Activated T-helper 1 cell treated with anti-CD3 and anti-CD28 coated beads, Interleukin-12 subunit alpha, Interleukin-12 subunit beta, Interleukin-2, Interleukin-4 antibody, amounts not matched to agents 30 ng/mL and 10 ng/mL and 1 ng/mL, durations not matched to agents 14 hours and 24 hours and 36 hours (primary cell): ENCODE measurements at regions not wholly inside any gene's neighbourhood (a gene's known extent, or its start where the extent isn't known, plus 50 kb on each side); places are given as distances from the start of the nearest gene placed in this dataset.
"Not testable (repeated sequence)": the region's sequence is repeated elsewhere in the genome, so short reads cannot be mapped to it uniquely, and the experiment has no call there.

Experiments
- DNase-seq: peaks from one replicate; pipeline ENCODE4 v3.0.0; 2021; ENCODE audit warnings: low spot score
- H3K27ac Mint-ChIP-seq: one replicate; pipeline ENCODE4 v1.8.0; 2021; ENCODE audit warnings: mild to moderate bottlenecking, mixed read lengths
- H3K27me3 Mint-ChIP-seq: one replicate; pipeline ENCODE4 v1.8.0; 2022; ENCODE audit warnings: mild to moderate bottlenecking, moderate library complexity, mixed read lengths; ENCODE audit not compliant: insufficient read depth
- H3K36me3 Mint-ChIP-seq: one replicate; pipeline ENCODE4 v1.8.0; 2021; ENCODE audit warnings: low read depth, mixed read lengths
- H3K4me1 Mint-ChIP-seq: one replicate; pipeline ENCODE4 v1.8.0; 2021; ENCODE audit warnings: low read depth, mixed read lengths
- H3K4me3 Mint-ChIP-seq: one replicate; pipeline ENCODE4 v1.8.0; 2021; ENCODE audit warnings: mild to moderate bottlenecking, moderate library complexity, mixed read lengths
- H3K9me3 Mint-ChIP-seq: one replicate; pipeline ENCODE4 v1.8.0; 2021; ENCODE audit warnings: mixed read lengths
- intact Hi-C: fragments of 100-400 bp; cut with micrococcal nuclease; formaldehyde crosslinking; loops from one replicate; pipeline ENCODE4 v1.15.1; 2024

DNA sequence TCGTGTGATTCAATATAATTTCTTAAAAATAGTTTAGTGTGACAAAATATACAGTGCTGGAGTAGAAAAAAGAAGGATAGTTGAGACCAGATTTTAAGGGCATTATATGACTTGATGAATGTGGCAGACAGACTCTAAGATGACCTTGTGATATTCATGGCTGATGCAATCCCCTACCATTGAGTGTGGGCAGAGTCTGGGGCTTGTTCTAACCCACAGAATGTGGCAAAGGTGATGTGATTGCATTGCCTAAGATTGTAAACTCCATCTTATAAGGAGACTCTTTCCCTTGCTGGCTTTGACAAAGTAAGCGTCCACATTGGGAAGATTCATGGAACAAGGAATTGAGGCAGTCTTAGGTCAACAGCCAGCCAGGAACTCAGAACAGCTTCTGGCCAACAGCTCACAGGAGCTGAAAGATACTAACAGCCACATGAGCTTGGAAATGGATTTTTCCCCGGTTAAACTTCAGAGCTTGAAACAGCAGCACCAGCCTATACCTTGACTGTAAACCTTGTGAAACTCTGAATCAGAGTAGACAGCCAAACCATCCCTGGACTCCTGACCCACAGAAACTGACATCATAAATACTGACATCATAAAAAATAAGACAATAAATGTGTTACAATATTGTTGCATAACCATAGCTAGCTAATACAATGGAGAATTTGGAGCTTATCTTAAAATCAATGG lies 864.5 kb downstream of the TTLL7 start:
- intact Hi-C loops = not testable (repeated sequence)

DNA sequence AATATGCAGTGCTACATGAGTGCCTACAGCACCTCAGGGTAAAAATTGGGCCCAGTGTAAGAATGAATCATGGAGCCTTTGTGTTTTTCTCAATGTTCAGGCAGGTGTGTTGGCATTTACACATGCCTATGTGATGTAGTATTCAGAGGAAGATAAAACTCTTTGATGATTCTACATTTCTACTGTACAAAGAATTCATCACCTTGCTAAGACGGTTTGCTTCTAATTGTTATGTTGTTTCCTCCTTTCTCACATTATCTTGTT lies 867.3 kb downstream of the TTLL7 start:
- Mint-ChIP-seq H3K27ac (no peak overlapping the region), H3K27me3 (peaks cover 2% of the 10 kb centered on the region), H3K4me3 (no peak overlapping the region), H3K4me1 (no peaks in the 10 kb centered on the region), H3K36me3 (no peaks in the 10 kb centered on the region), H3K9me3 (no peaks in the 10 kb centered on the region)
- DNase-seq = no peak
- intact Hi-C loops = no loop called here

More for the DNA sequence above, 864.5 kb downstream of the TTLL7 start:
- not testable (repeated sequence) for H3K36me3 Mint-ChIP-seq, H3K4me3 Mint-ChIP-seq, H3K27ac Mint-ChIP-seq, H3K27me3 Mint-ChIP-seq, H3K4me1 Mint-ChIP-seq, H3K9me3 Mint-ChIP-seq, DNase-seq

DNA sequence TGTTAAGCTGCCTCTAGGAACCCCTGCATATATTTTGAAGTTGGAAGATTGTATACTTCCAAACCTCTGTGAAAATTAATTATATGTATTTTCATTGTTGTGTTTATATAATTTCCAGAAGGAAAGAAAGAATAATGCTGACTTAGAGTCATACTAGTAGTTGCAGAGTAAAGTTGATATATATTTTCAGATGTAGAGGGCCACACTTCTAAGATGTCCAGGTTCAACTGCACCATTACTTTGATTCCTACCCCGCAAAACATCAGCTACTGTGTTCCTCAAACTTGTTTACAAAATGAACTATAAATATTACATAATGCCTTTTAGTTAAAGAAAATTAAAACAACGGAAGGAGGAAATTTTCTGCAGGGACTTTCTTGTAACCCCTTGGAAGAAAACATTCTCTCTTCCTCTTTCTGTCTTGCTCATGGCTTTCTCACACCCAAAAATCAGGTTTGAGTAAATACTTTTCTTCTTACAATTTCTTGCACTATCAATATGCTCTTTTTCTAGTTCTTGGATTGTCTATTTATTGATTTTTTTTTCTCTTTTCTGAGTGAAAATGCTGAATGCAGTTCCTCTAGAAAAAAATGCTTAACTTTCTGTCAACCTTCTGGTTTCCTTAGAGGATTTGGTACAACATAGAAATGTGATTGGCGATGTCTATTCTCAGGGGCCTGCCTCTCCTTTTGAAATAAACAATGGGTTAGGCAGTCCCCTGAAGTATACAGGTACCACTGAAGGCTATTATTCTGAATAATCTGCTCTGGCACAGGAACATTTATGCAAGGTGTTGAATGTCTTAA lies 867.8 kb downstream of the TTLL7 start:
- no peak for DNase-seq
- H3K36me3 Mint-ChIP-seq = no peaks in the 10 kb centered on the region
- H3K4me1 Mint-ChIP-seq = no peaks in the 10 kb centered on the region
- H3K4me3 Mint-ChIP-seq = no peak overlapping the region
- H3K9me3 Mint-ChIP-seq = no peaks in the 10 kb centered on the region
- H3K27ac Mint-ChIP-seq = no peak overlapping the region
- H3K27me3 Mint-ChIP-seq = peaks cover 2% of the 10 kb centered on the region
- intact Hi-C loops = no loop called here

DNA sequence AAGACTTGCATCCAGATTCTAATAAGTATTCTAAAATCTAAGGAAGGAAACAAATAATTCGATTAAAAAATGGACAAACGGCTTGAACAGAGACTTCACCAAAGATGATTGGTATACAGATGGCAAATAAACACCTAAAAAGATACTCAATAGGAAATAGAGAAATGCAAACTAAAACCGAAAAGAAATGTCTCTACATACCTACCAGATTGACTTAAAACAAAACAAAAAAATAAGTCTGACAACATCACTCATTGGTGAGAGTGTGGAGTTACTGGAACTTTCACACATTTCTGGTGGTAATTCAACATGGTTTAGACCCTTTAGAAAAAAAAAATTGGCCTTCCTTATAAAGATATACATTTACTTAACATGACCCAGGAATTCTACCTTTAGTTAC lies 869.8 kb downstream of the TTLL7 start:
- intact Hi-C loops = no loop called here
- Mint-ChIP-seq H3K9me3 (no peaks in the 10 kb centered on the region), H3K36me3 (no peaks in the 10 kb centered on the region)

DNA sequence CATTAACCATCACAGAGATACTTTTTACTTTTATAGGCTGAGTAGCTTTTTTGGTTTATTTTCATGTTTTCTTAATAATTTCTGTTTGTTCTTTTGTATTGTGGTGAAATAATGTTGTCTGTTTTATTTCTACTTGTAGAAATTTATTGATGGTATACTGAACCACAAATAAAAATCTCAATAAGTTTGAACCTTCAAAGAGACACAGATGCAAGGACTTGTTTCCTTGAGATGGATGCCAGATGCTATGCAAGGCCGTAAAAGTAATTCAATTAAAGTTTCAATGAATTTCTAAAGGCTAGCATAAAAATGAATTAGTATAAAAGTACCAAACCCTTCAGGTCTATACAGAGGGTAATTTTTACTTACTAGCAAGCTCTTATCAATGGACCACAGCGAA lies 873.5 kb downstream of the TTLL7 start:
- peaks cover 2% of the 10 kb centered on the region for H3K27me3 Mint-ChIP-seq
- H3K4me3 Mint-ChIP-seq = no peak overlapping the region
- H3K36me3 Mint-ChIP-seq = no peaks in the 10 kb centered on the region
- no peak for DNase-seq
- no peak overlapping the region for H3K27ac Mint-ChIP-seq
- intact Hi-C loops = no loop called here
- no peaks in the 10 kb centered on the region for H3K4me1 Mint-ChIP-seq
- no peaks in the 10 kb centered on the region for H3K9me3 Mint-ChIP-seq

More for the DNA sequence above, 869.8 kb downstream of the TTLL7 start:
- no peak overlapping the region for H3K27ac Mint-ChIP-seq
- no peak for DNase-seq
- H3K27me3 Mint-ChIP-seq = peaks cover 2% of the 10 kb centered on the region
- H3K4me1 Mint-ChIP-seq = no peaks in the 10 kb centered on the region
- no peak overlapping the region for H3K4me3 Mint-ChIP-seq

DNA sequence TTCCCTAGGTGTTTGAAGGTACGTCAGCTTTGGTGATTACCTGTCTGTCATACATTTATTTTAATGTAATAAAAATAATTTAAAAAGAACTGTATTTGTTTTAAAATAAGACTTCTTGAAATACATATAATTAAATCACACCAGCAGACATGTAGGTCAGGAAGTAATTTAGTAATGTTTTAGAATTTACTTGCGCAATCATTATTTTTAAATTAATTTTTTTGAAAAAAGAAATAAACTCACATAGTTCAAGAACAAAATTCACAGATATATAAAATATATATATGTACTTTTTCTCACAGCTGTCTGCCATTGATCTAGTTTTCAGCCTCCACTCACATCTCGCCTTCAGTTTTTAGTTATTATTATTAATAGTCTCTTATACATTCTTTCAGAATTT lies 875.9 kb downstream of the TTLL7 start:
- Mint-ChIP-seq H3K9me3 (no peaks in the 10 kb centered on the region), H3K27me3 (no peaks in the 10 kb centered on the region), H3K4me3 (no peak overlapping the region), H3K4me1 (no peaks in the 10 kb centered on the region), H3K36me3 (no peaks in the 10 kb centered on the region), H3K27ac (no peak overlapping the region)
- intact Hi-C loops = no loop called here
- DNase-seq = no peak

DNA sequence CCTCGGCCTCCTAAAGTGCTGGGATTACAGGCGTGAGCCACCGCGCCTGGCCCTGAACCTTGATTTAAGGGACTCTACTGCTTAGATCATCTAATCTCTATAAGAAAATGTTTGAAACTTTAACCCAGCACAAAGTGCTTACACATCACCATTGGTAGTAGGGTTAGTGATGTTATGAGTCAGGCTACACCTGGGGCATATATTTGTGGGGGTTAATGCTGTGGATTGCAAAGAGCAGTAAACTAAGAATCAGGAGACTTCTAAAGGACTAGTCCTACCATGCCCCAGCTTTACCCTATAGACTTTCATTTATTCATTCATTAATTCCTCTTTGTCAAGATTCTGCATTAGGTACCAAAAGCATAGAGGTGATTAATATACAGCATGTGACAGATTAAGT lies 880.5 kb downstream of the TTLL7 start:
- intact Hi-C loops = no loop called here
- H3K27me3 Mint-ChIP-seq = no peaks in the 10 kb centered on the region
- no peaks in the 10 kb centered on the region for H3K36me3 Mint-ChIP-seq
- no peaks in the 10 kb centered on the region for H3K9me3 Mint-ChIP-seq
- H3K27ac Mint-ChIP-seq = no peak overlapping the region
- no peak overlapping the region for H3K4me3 Mint-ChIP-seq
- no peak for DNase-seq
- H3K4me1 Mint-ChIP-seq = no peaks in the 10 kb centered on the region

DNA sequence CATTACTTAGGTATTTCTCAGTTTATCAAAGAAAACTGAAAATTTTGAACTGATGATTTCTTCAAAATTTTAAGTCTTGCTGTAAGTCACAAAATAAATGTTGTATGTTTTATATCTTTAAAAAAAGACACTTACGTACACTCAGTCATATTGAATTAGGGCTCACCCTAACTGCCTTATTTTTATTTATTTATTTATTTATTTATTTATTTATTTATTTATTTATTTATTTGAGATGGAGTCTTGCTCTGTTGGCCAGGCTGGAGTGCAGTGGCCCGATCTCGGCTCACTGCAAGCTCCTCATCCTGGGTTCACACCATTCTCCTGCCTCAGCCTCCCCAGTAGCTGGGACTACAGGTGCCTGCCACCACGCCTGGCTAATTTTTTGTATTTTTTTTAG lies 881.9 kb downstream of the TTLL7 start:
- H3K9me3 Mint-ChIP-seq, H3K27me3 Mint-ChIP-seq, H3K4me3 Mint-ChIP-seq, H3K36me3 Mint-ChIP-seq, DNase-seq, H3K27ac Mint-ChIP-seq, intact Hi-C loops, H3K4me1 Mint-ChIP-seq: not testable (repeated sequence)

DNA sequence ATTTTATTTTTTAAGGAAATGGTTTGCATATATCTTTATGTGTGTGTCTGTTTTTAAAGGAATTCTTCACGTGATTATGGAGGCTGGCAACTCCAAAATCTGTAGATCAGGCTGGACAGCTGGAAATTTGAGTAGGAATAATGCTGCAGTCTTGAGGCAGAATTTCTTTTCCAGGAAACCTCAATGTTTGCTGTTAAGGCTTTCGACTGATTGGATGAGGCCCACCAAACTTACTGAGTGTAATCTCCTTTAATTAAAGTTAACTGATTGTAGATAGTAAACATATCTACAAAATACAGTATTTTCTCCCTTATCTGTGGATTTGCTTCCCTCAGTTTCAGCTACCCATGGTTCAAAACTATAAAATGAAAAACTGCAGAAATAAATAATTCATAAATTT lies 883.1 kb downstream of the TTLL7 start:
- DNase-seq = no peak
- intact Hi-C loops = no loop called here
- H3K36me3 Mint-ChIP-seq = no peaks in the 10 kb centered on the region
- H3K4me3 Mint-ChIP-seq = no peak overlapping the region
- no peaks in the 10 kb centered on the region for H3K4me1 Mint-ChIP-seq
- no peak overlapping the region for H3K27ac Mint-ChIP-seq
- H3K9me3 Mint-ChIP-seq = no peaks in the 10 kb centered on the region
- H3K27me3 Mint-ChIP-seq = no peaks in the 10 kb centered on the region

DNA sequence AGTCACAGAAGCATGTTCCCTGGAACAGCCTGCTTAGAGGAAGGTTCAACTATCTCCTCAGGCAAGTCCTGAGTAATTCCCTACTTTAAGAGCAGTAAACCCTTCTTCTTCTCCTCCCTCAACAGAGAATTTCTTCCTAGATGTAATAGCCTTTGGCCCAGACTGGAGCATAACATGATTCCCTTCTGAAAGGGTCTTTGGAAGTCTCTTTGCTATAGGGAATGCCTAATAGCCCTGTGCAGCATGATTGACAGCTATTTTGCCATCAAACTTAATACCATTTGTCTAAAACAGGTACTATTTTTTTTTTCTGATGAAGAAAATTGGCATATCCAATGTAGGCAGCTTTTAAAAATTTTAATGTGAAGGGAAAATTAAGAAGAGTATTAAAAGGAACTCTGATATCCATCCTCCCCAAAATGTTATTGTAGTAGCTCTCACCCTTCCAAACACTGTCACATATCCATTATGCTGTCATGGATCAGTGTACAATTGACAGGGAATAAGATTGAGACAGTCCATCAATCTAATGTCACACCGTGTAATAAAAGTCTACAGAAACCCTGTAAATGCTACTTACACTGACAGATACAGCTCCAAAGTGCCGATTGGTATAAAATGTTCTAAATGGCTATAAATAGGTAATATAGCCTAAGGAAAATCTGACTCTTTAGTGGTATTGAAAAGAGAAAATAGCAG lies 884.6 kb downstream of the TTLL7 start:
- H3K36me3 Mint-ChIP-seq = no peaks in the 10 kb centered on the region
- H3K4me1 Mint-ChIP-seq = no peaks in the 10 kb centered on the region
- no peaks in the 10 kb centered on the region for H3K27me3 Mint-ChIP-seq
- H3K9me3 Mint-ChIP-seq = no peaks in the 10 kb centered on the region
- no peak for DNase-seq
- no peak overlapping the region for H3K27ac Mint-ChIP-seq
- intact Hi-C loops = no loop called here
- H3K4me3 Mint-ChIP-seq = no peak overlapping the region

DNA sequence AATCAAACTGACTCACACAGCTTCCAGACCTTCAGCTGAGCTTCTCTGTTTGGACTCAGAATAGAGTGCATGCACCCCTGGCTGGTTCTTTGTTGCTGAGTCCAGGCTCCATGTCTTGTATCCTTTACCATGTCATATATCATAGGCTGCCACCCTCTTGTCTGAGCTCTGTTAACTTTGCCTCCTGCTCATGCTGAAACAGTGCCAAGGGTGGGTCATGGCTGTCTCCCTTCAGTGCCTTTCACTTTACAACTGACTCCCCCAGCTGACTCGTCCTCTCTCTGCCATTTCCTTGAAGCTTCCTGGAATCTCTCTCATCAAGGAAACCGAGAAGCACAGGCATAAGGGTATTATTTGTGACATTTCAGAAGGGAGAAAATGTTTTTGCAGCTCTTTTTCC lies 885.3 kb downstream of the TTLL7 start:
- no peaks in the 10 kb centered on the region for H3K9me3 Mint-ChIP-seq
- no peaks in the 10 kb centered on the region for H3K4me1 Mint-ChIP-seq
- H3K4me3 Mint-ChIP-seq = no peak overlapping the region
- H3K36me3 Mint-ChIP-seq = no peaks in the 10 kb centered on the region
- intact Hi-C loops = no loop called here
- no peaks in the 10 kb centered on the region for H3K27me3 Mint-ChIP-seq
- DNase-seq = no peak
- H3K27ac Mint-ChIP-seq = no peak overlapping the region

DNA sequence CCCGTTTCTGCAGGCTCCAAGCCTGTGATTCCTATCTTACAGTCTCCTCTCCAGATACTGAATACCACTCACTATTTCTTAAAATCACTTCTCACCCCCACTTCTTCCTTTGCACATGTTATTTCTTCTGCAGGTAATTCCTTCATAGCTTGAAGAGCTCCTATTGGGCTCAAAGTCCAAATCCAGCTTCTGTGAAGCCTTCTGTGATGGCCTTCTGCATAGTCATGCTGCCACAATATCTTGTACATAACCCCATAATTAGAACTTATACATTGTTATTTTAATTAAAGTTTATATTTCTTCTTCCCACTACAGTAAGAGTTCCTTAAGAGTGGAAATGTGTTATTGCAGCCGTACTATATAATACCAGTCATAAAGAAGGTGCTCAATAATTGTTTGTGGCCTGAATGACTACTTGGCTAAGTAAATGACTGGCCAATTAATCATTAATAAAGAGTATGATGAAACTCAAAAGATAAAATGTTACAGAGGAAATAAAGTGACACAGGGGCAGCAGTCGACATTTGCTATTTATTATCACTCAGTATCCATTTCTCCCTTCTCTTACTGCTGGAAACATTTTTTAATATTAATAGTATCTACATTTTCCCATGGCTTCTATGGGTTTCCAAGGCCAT lies 886.6 kb downstream of the TTLL7 start:
- Mint-ChIP-seq H3K27me3 (no peaks in the 10 kb centered on the region), H3K27ac (no peak overlapping the region), H3K9me3 (no peaks in the 10 kb centered on the region), H3K4me3 (no peak overlapping the region), H3K36me3 (no peaks in the 10 kb centered on the region), H3K4me1 (no peaks in the 10 kb centered on the region)
- intact Hi-C loops = no loop called here
- DNase-seq = no peak

DNA sequence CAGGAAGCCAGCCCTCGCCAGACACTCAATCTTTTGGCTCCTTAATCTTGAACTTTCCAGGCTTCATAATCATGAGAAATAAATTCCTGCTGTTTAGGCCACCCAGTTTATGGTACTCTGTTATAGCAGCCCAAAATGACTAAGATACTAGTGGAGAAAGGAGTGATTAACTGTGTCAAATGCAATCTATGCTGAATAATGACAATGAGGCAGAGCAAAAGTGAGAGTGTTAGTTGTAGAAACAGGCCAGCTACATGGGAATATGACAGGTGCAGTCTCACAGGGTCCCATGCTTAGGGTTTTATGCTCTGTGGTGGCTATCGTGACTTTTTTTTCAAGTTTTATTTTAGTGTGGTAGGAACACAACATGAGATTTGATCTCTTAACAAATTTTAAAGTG lies 888.8 kb downstream of the TTLL7 start:
- intact Hi-C loops = no loop called here
- H3K4me3 Mint-ChIP-seq = no peak overlapping the region
- no peaks in the 10 kb centered on the region for H3K27me3 Mint-ChIP-seq
- no peaks in the 10 kb centered on the region for H3K36me3 Mint-ChIP-seq
- no peaks in the 10 kb centered on the region for H3K9me3 Mint-ChIP-seq
- no peaks in the 10 kb centered on the region for H3K4me1 Mint-ChIP-seq
- no peak overlapping the region for H3K27ac Mint-ChIP-seq
- no peak for DNase-seq
